GM12872 (cell line): ENCODE measurements at regions not wholly inside any gene's neighbourhood (a gene's known extent, or its start where the extent isn't known, plus 50 kb on each side); places are given as distances from the start of the nearest gene placed in this dataset.

Experiments
- CTCF ChIP-seq: IDR thresholded peaks from 3 replicates; pipeline ENCODE4 v1.5.1; 2011; ENCODE audit warnings: low read depth, mild to moderate bottlenecking, low read length, moderate library complexity; ENCODE audit not compliant: insufficient read depth

GRCh38 chr5:66364186-66364585 lies 220.1 kb downstream of the SREK1 start:
- no peak for TF ChIP-seq CTCF

DNA sequence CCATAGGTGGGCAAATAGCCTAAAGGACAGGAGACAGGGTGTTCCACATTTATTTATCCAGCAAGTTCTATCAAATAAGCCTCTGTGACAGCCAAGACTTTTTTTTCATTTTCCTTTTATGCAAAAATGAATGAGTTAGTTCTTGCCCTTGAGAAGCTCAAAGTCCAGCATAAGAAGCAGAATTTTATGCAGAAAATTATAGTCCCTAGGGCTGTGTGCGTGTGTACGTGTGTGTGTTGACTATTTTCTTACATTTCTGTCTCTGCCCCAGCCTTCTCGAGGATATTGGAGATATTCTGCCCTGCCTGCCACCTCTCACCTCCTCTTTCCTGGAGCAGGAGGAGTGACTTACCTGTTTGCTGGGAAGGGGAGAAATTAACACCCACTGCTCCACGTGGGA lies 221.9 kb downstream of the SREK1 start:
- TF ChIP-seq CTCF = no peak

GRCh38 chr5:66367814-66368541 lies 223.9 kb downstream of the SREK1 start:
- no peak for TF ChIP-seq CTCF

- no peak for TF ChIP-seq CTCF
Measured at GRCh38 chr5:66368811-66369210, 224.7 kb downstream of the SREK1 start.

DNA sequence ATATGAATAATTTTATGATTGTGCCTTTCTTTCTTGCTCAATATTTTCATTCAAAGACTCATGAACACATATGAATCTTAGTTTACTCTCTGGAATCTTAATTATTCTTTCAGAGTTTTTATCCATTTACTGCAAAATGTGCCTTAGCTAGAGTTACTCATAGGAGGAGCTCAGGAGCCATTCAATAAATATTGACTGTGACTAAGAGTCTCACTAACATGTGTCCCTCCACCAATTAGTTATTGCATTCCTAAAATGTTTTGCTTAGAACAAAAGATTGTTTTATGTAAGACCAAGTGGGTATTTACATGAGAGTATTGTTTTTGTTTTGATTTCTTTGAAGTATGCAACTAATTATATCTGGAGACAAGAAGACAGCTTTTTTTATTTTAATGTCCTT lies 218.4 kb upstream of the MAST4 start:
- TF ChIP-seq CTCF = no peak

DNA sequence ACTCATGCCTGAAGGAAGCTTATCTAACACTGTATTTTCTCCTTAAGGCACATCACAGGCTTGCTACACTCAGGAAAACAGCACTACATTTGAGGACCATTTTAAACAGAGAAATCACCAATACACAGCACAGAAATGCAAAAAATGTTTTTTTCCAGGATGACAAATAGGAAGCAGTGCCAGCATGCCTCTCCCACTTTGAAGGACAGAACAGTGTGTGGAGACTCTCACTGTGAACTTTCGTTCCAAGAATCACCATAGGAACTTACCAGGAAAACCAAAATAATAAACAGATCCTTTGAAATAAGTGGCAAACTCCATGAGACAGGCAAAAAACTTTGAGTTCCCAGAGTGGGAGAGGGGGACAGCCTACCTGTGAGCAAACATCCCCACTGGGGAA lies 217.8 kb upstream of the MAST4 start:
- TF ChIP-seq CTCF = no peak

- TF ChIP-seq CTCF = no peak
Measured at GRCh38 chr5:66382152-66382551, 214.0 kb upstream of the MAST4 start.
